CD4-positive, alpha-beta memory T cell (primary cell): ENCODE measurements at regions not wholly inside any gene's neighbourhood (a gene's known extent, or its start where the extent isn't known, plus 50 kb on each side); places are given as distances from the start of the nearest gene placed in this dataset.
A peak's percentile ranks its signal among the peaks of the same experiment; 100 is the strongest.
"Not testable (repeated sequence)": the region's sequence is repeated elsewhere in the genome, so short reads cannot be mapped to it uniquely, and the experiment has no call there.

Experiments
- CTCF ChIA-PET: fragments of 350-600 bp; sonication (Branson Sonifier 250); formaldehyde crosslinking; loops from one replicate; lab custom pipeline; 2021; ENCODE audit warnings: inconsistent platforms; ENCODE audit not compliant: partially characterized antibody; lab: Charles Lee
- POLR2A ChIA-PET: fragments of 350-600 bp; sonication (Branson Sonifier 250); formaldehyde crosslinking; loops from one replicate; lab custom pipeline; 2021; ENCODE audit not compliant: partially characterized antibody; lab: Charles Lee
- DNase-seq, 5 donors: peaks; one replicate each; pipeline versions ENCODE4 v3.0.0 to v3.0.0-alpha.2; 2020 to 2022; ENCODE audit warnings: mixed read lengths in 1 of 5
- H3K27ac ChIP-seq: one replicate; pipeline ENCODE4 v1.7.0; 2013; ENCODE audit warnings: low read depth, low read length
- H3K27me3 ChIP-seq: 2 replicates; pipeline ENCODE4 v1.7.0; 2013; ENCODE audit warnings: mild to moderate bottlenecking, low read length, moderate library complexity; ENCODE audit not compliant: insufficient read depth
- H3K36me3 ChIP-seq: 2 replicates; pipeline ENCODE4 v1.7.0; 2013; ENCODE audit warnings: mild to moderate bottlenecking, low read length, moderate library complexity; ENCODE audit not compliant: insufficient read depth
- H3K4me1 ChIP-seq: 2 replicates; pipeline ENCODE4 v1.7.0; 2013; ENCODE audit warnings: mild to moderate bottlenecking, low read length, moderate library complexity; ENCODE audit not compliant: insufficient read depth
- H3K4me3 ChIP-seq, 2 donors: one replicate each; pipeline ENCODE4 v1.7.0; 2013; ENCODE audit warnings: low read length in 2 of 2, mild to moderate bottlenecking in 1 of 2
- H3K9me3 ChIP-seq, 2 donors: one replicate each; pipeline ENCODE4 v1.7.0; 2013; ENCODE audit warnings: low read length in 2 of 2, control low read depth in 1 of 2; ENCODE audit not compliant: control insufficient read depth in 1 of 2
- H3K27ac Mint-ChIP-seq, 7 donors: one replicate each; pipeline ENCODE4 v1.8.0; 2020 to 2021; ENCODE audit warnings: mixed read lengths in 7 of 7, mild to moderate bottlenecking in 6 of 7, inconsistent platforms in 3 of 7, moderate library complexity in 3 of 7
- H3K27me3 Mint-ChIP-seq, 2 donors: one replicate each; pipeline ENCODE4 v1.8.0; 2020 to 2021; ENCODE audit warnings: mixed read lengths in 2 of 2
- H3K36me3 Mint-ChIP-seq, 2 donors: one replicate each; pipeline ENCODE4 v1.8.0; 2020 to 2021; ENCODE audit warnings: mixed read lengths in 2 of 2, inconsistent platforms in 1 of 2, mild to moderate bottlenecking in 1 of 2
- H3K4me1 Mint-ChIP-seq, 4 donors: one replicate each; pipeline ENCODE4 v1.8.0; 2020 to 2021; ENCODE audit warnings: mixed read lengths in 4 of 4, mild to moderate bottlenecking in 1 of 4
- H3K4me3 Mint-ChIP-seq, 8 donors: one replicate each; pipeline ENCODE4 v1.8.0; 2020 to 2021; ENCODE audit warnings: mixed read lengths in 8 of 8, mild to moderate bottlenecking in 7 of 8, moderate library complexity in 6 of 8, inconsistent platforms in 3 of 8
- H3K9me3 Mint-ChIP-seq, 8 donors: one replicate each; pipeline ENCODE4 v1.8.0; 2020 to 2021; ENCODE audit warnings: mixed read lengths in 8 of 8, mild to moderate bottlenecking in 5 of 8, inconsistent platforms in 3 of 8, moderate library complexity in 1 of 8
- intact Hi-C: fragments of 100-400 bp; cut with micrococcal nuclease; formaldehyde crosslinking; loops from one replicate; pipeline ENCODE4 v1.15.1; 2023

DNA sequence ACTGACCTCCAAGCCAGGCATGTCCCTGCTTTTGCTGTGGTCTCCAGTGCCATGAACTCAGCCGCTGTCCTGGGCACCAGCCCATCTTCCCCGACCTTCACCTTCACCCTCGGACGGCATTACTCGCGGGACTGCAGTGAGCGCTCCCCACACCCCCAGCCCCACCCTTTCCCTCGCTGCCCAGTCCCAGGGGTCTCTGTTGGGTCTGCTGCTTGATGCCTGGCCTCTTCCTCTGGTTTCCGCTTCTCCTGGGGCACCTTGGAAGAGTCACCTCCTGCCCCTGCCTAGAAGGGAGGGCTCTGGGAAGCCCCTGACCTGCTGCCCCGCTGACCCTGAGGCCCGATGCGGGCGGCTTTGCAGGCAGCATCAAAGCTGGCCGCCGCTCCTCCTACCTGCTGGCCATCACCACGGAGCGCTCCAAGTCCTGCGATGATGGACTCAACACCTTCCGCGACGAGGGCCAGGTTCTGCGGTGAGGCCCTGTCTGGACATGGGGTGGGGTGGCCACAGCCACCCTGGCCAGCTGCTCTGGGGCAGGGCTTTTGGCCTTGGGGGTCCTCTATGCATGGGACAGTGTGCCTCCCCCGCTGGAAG lies 102.3 kb downstream of the ZNF267 start:
- H3K27ac ChIP-seq, H3K27ac Mint-ChIP-seq, DNase-seq, H3K9me3 Mint-ChIP-seq, H3K27me3 Mint-ChIP-seq, CTCF ChIA-PET, H3K9me3 ChIP-seq, H3K36me3 ChIP-seq, H3K4me1 Mint-ChIP-seq, POLR2A ChIA-PET, H3K27me3 ChIP-seq, H3K4me1 ChIP-seq, H3K4me3 ChIP-seq, H3K4me3 Mint-ChIP-seq, H3K36me3 Mint-ChIP-seq, intact Hi-C loops: not testable (repeated sequence)

DNA sequence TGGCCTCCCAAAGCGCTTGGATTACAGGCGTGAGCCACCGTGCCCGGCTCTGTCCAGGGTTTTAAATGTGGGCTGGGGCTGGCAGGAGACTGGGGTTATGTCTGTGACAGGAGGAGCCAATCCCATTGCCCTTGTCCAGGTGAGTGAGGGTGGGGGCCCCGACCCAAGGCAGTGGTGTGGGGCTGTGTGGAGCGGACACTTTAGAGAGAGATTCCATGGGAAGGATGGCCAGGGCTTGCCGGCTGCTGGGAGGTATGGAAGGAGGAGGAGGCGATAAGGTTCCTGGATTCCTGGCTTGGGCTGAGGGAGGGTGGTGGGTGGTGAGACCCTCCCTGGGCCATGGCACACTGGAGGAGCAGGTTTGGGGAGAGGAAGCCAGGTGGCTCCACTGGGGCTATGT lies 104.9 kb downstream of the ZNF267 start:
- H3K4me3 Mint-ChIP-seq, H3K27me3 Mint-ChIP-seq, intact Hi-C loops, H3K4me3 ChIP-seq, H3K27ac ChIP-seq, H3K27me3 ChIP-seq, CTCF ChIA-PET, H3K4me1 Mint-ChIP-seq, DNase-seq, POLR2A ChIA-PET, H3K36me3 ChIP-seq, H3K27ac Mint-ChIP-seq, H3K4me1 ChIP-seq, H3K36me3 Mint-ChIP-seq, H3K9me3 ChIP-seq, H3K9me3 Mint-ChIP-seq: not testable (repeated sequence)

DNA sequence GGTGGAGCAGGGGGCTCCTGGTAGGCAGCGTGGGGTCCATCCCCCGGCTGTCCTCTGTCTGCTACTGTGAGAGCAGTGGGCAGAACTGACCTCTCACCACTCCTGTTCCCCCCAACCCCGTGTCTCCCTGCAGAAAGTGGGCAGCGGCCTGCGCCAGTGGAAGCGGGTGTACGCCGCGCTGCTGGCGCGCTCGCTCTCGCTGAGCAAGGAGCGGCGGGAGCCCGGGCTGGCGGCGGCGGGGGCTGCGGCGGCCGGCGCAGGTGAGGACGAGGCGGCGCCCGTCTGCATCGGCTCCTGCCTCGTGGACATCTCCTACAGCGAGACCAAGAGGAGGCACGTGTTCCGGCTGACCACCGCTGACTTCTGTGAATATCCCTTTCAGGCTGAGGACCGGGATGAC lies 108.1 kb downstream of the ZNF267 start:
- H3K9me3 Mint-ChIP-seq, H3K4me3 ChIP-seq, H3K4me3 Mint-ChIP-seq, H3K27ac ChIP-seq, CTCF ChIA-PET, H3K27me3 Mint-ChIP-seq, POLR2A ChIA-PET, H3K4me1 Mint-ChIP-seq, H3K36me3 ChIP-seq, H3K9me3 ChIP-seq, H3K4me1 ChIP-seq, DNase-seq, intact Hi-C loops, H3K27me3 ChIP-seq, H3K27ac Mint-ChIP-seq, H3K36me3 Mint-ChIP-seq: not testable (repeated sequence)

DNA sequence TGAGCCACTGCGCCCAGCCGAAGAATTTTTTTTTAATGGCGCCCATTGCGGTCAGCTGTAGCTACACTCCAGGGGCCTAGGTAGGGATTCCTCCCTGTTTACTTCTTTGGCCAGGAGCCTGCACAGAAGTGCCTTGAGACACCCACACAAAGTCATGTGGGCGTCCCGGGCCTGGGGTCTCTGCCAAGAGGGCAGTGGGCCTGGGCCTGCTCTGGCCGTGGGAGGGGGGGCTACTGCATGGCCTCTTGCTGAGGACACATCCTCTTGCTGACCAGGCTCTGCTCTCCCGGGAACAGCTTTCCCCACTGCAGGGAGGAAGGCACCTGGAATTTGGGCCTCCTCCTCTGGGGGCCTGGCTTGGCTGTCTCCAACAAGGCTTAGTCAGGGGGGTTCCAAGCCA lies 109.4 kb downstream of the ZNF267 start:
- H3K36me3 ChIP-seq, H3K4me1 ChIP-seq, H3K36me3 Mint-ChIP-seq, H3K27me3 Mint-ChIP-seq, H3K4me3 ChIP-seq, H3K4me1 Mint-ChIP-seq, intact Hi-C loops, H3K27ac Mint-ChIP-seq, H3K27me3 ChIP-seq, CTCF ChIA-PET, H3K9me3 ChIP-seq, H3K9me3 Mint-ChIP-seq, DNase-seq, H3K27ac ChIP-seq, POLR2A ChIA-PET, H3K4me3 Mint-ChIP-seq: not testable (repeated sequence)

DNA sequence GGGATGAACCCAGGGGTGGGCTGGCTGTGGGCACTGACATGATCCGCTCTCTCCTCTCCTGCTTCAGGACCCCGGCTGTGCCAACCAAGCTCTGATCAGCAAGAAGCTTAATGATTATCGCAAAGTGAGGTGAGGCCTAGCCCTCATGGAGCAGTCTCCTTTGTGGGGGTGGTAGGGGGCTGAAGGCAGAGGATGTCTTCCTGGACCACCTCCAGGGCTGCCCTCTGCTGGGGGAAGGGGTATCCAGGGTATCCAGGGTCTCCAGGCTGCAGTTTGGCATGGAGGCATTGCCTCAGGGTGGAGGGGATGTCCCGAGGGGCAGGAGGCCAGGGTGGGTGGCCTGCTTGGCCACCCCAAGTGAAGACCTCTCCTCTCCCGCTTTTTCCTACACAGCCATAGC lies 110.1 kb downstream of the ZNF267 start:
- H3K36me3 Mint-ChIP-seq, H3K36me3 ChIP-seq, H3K9me3 Mint-ChIP-seq, H3K27me3 ChIP-seq, H3K4me3 ChIP-seq, intact Hi-C loops, CTCF ChIA-PET, H3K9me3 ChIP-seq, H3K4me1 Mint-ChIP-seq, POLR2A ChIA-PET, H3K4me3 Mint-ChIP-seq, H3K4me1 ChIP-seq, DNase-seq, H3K27ac Mint-ChIP-seq, H3K27ac ChIP-seq, H3K27me3 Mint-ChIP-seq: not testable (repeated sequence)

DNA sequence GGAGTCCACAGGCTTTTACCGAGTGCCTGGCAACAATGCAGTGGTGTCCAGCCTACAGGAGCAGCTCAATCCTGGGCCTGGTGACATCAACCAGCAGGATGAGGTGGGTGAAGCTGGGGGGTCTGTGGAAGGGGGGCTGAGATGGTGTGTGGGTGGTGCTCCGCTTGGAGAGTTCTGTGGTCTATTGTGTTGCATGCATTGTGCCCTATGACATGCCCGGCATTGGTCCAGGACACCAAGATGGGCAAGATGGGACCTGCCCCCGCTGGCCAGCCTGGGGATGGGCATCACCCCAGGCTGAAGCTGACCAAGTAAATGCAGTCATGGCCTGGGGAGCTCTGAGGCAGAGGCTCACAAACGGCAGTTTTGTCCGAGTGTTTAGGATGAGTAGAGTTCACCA lies 113.3 kb downstream of the ZNF267 start:
- H3K9me3 Mint-ChIP-seq, H3K9me3 ChIP-seq, H3K27me3 Mint-ChIP-seq, H3K27me3 ChIP-seq, CTCF ChIA-PET, H3K27ac ChIP-seq, H3K27ac Mint-ChIP-seq, H3K4me3 Mint-ChIP-seq, H3K4me1 Mint-ChIP-seq, H3K36me3 Mint-ChIP-seq, H3K36me3 ChIP-seq, H3K4me3 ChIP-seq, H3K4me1 ChIP-seq, intact Hi-C loops, POLR2A ChIA-PET, DNase-seq: not testable (repeated sequence)

DNA sequence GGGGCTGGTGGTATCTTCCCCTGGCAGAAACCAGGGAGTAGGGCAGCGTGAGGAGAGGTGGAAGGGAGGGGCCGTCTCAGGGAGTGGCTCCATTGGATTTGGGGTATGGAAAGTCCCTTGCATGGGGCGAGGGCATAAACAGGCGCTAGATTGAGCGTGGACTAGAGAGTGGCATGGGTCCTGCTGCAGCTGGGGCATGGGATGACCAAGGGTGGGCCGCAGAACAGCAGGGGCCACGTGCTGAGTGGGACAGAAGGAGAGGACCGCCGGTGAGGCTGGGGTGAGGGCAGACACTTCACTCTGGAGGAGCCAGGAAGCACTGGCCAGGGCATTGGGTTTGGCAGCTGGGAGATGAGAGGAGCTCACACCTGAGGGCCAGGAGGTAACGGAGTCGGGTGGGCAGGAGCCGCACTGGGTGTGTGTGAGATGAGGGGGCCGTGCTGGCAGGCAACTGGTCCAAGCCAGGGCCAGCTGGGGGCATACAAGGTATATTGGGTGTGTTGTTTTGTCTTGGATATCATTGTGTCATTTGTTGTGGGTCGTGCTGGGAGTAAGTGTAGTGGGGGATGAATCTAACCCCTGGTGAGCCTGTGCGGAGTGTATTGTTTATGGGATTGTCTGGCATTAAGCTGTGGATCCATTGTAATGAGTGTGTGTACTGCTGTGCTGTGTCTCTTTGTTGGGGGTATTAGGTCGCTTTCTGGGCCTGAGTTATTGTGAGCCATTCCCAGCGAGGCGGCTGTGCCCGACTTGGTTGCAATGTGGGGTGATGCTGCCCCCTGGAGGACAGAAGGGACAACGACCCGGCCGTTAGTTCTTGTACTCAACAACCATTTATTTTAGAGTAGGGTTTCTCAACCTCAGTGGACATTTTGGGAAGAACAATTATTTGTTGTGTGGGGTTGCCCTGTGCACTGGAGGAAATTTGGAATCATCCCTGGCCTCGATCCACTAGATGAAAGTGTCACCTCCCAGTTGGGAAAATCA lies 115.3 kb downstream of the ZNF267 start:
- peak in 4 of 5 donors; percentile 22 to 33 (median 30) for DNase-seq
- intact Hi-C loops, H3K36me3 Mint-ChIP-seq, H3K4me3 Mint-ChIP-seq, CTCF ChIA-PET, H3K36me3 ChIP-seq, H3K4me1 Mint-ChIP-seq, H3K4me3 ChIP-seq, H3K27ac Mint-ChIP-seq, H3K27ac ChIP-seq, POLR2A ChIA-PET, H3K27me3 ChIP-seq, H3K27me3 Mint-ChIP-seq, H3K9me3 ChIP-seq, H3K9me3 Mint-ChIP-seq, H3K4me1 ChIP-seq: not testable (repeated sequence)
